HTR-8/SVneo (cell line): ENCODE measurements at regions not wholly inside any gene's neighbourhood (a gene's known extent, or its start where the extent isn't known, plus 50 kb on each side); places are given as distances from the start of the nearest gene placed in this dataset.
A peak's percentile ranks its signal among the peaks of the same experiment; 100 is the strongest.
"Not testable (repeated sequence)": the region's sequence is repeated elsewhere in the genome, so short reads cannot be mapped to it uniquely, and the experiment has no call there.

ENCODE experiments used
- DNase-seq: peaks from one replicate; pipeline ENCODE4 v3.0.0; 2011; ENCODE audit warnings: low spot score, mixed read lengths; ENCODE audit not compliant: insufficient read length
- FAIRE-seq: peaks from 2 replicates; lab custom pipeline; 2011; peaks lifted over from hg19 to GRCh38; lab: Jason Lieb, UNC

- FAIRE-seq (no peak), DNase-seq (no peak)
These were observed 336.8 kb upstream of the NCAM1 start for GRCh38 chr11:112624431-112624830.

- peak; percentile 86 for FAIRE-seq
- DNase-seq: not testable (repeated sequence)
These were observed 336.2 kb upstream of the NCAM1 start for GRCh38 chr11:112624971-112625370.

GRCh38 chr11:112625814-112626213, 335.4 kb upstream of the NCAM1 start:
- FAIRE-seq (peak; percentile 16), DNase-seq (no peak)

- no peak for DNase-seq
- no peak for FAIRE-seq
These were observed 334.5 kb upstream of the NCAM1 start for GRCh38 chr11:112626731-112627130.

- DNase-seq: no peak
- FAIRE-seq: no peak
These were observed 333.6 kb upstream of the NCAM1 start for GRCh38 chr11:112627588-112628045.

- DNase-seq: no peak
- peak; percentile 44 for FAIRE-seq
These were observed 332.5 kb upstream of the NCAM1 start for GRCh38 chr11:112628676-112629075.

GRCh38 chr11:112630496-112630895, 330.7 kb upstream of the NCAM1 start:
- peak; percentile 52 for FAIRE-seq

GRCh38 chr11:112631333-112631732, 329.9 kb upstream of the NCAM1 start:
- FAIRE-seq (no peak), DNase-seq (no peak)

More at GRCh38 chr11:112630496-112630895, 330.7 kb upstream of the NCAM1 start:
- DNase-seq: no peak

- FAIRE-seq (no peak), DNase-seq (no peak)
These were observed 328.2 kb upstream of the NCAM1 start for GRCh38 chr11:112632866-112633505.

GRCh38 chr11:112634551-112634950, 326.7 kb upstream of the NCAM1 start:
- FAIRE-seq: no peak
- no peak for DNase-seq

GRCh38 chr11:112634995-112635737, 326.1 kb upstream of the NCAM1 start:
- DNase-seq (no peak), FAIRE-seq (no peak)

- DNase-seq (no peak), FAIRE-seq (no peak)
These were observed 324.1 kb upstream of the NCAM1 start for GRCh38 chr11:112637076-112637475.

- no peak for DNase-seq
- no peak for FAIRE-seq
These were observed 323.3 kb upstream of the NCAM1 start for GRCh38 chr11:112637876-112638275.

- FAIRE-seq (no peak), DNase-seq (no peak)
These were observed 321.8 kb upstream of the NCAM1 start for GRCh38 chr11:112639469-112639868.

GRCh38 chr11:112643416-112643815, 317.8 kb upstream of the NCAM1 start:
- DNase-seq (no peak), FAIRE-seq (no peak)

- no peak for DNase-seq
- no peak for FAIRE-seq
These were observed 316.6 kb upstream of the NCAM1 start for GRCh38 chr11:112644410-112645131.

- no peak for DNase-seq
- FAIRE-seq: no peak
These were observed 311.4 kb upstream of the NCAM1 start for GRCh38 chr11:112649856-112650255.

GRCh38 chr11:112650527-112650926, 310.7 kb upstream of the NCAM1 start:
- FAIRE-seq (no peak), DNase-seq (no peak)

GRCh38 chr11:112651386-112651785, 309.8 kb upstream of the NCAM1 start:
- FAIRE-seq: no peak
- no peak for DNase-seq

- no peak for FAIRE-seq
- no peak for DNase-seq
These were observed 308.3 kb upstream of the NCAM1 start for GRCh38 chr11:112652786-112653390.

GRCh38 chr11:112655371-112655770, 305.8 kb upstream of the NCAM1 start:
- DNase-seq (no peak), FAIRE-seq (no peak)
